ENCODE measurements at regions not wholly inside any gene's neighbourhood (a gene's known extent, or its start where the extent isn't known, plus 50 kb on each side); places are given as distances from the start of the nearest gene placed in this dataset.

DNA sequence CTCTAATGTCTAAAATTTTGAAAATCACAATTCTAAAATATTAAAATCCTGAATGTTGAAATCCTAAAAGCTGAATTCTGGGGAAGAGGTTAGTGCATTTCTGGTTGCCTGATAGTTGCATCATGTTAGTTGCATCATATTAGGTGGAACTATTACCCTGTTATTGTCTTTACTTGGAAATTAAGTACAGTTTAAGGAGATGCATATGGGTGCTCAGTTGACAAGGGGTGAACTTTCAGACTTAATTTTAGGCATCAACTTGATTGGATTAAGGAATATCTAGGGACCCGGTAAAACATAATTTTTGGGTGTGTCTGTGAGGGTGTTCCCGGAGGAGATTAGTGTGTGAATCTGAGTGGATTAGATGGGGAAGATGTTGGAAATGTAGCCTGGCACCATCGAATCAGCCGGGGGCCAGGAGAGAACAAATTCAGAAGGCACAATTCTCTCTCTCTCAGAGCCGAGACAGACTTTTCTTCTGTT, 409.8 kb downstream of the PLCL1 start:
- DNase-seq (no peak), ATAC-seq (no peak)
- intact Hi-C loops (cut with DNase I): no loop called here
- TF ChIP-seq, protein P1, sequence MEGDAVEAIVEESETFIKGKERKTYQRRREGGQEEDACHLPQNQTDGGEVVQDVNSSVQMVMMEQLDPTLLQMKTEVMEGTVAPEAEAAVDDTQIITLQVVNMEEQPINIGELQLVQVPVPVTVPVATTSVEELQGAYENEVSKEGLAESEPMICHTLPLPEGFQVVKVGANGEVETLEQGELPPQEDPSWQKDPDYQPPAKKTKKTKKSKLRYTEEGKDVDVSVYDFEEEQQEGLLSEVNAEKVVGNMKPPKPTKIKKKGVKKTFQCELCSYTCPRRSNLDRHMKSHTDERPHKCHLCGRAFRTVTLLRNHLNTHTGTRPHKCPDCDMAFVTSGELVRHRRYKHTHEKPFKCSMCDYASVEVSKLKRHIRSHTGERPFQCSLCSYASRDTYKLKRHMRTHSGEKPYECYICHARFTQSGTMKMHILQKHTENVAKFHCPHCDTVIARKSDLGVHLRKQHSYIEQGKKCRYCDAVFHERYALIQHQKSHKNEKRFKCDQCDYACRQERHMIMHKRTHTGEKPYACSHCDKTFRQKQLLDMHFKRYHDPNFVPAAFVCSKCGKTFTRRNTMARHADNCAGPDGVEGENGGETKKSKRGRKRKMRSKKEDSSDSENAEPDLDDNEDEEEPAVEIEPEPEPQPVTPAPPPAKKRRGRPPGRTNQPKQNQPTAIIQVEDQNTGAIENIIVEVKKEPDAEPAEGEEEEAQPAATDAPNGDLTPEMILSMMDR (IDR thresholded peaks at IDR 0.05): no peak
- Histone ChIP-seq H3K9me3 (no peaks in the 10 kb centered on the region), H3K27me3 (no peaks in the 10 kb centered on the region), H3K27ac (no peak overlapping the region), H3K4me3 (no peak overlapping the region), H3K4me1 (no peaks in the 10 kb centered on the region), H3K36me3 (no peaks in the 10 kb centered on the region)

DNA sequence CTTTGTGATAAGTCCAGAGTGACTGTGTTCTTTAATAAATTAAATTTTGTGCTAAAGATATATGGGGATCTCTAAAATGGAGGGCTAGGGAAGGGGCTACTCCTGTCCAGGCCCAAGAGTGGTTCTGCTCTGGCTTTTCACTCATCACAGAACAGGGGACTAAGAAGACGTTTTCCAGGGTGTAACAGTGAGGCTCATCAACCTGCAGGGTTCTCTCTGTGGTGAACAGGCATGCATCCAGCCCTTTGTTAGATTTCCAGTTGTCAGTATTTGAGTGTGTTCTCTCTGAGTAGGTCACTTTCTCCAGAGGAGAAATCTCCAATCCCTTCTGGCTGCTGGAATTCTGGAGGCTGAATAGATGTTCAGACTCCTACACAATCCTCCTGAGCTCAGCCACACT, 408.9 kb downstream of the PLCL1 start:
- H3K27ac ChIP-seq: no peak overlapping the region
- intact Hi-C loops (cut with DNase I): no loop called here
- no peaks in the 10 kb centered on the region for H3K9me3 ChIP-seq
- DNase-seq (no peak), ATAC-seq (no peak)
- no peaks in the 10 kb centered on the region for H3K27me3 ChIP-seq
- TF ChIP-seq, protein P1 (IDR thresholded peaks at IDR 0.05): no peak
- no peak overlapping the region for H3K4me3 ChIP-seq
- H3K36me3 ChIP-seq: no peaks in the 10 kb centered on the region
- H3K4me1 ChIP-seq: no peaks in the 10 kb centered on the region

DNA sequence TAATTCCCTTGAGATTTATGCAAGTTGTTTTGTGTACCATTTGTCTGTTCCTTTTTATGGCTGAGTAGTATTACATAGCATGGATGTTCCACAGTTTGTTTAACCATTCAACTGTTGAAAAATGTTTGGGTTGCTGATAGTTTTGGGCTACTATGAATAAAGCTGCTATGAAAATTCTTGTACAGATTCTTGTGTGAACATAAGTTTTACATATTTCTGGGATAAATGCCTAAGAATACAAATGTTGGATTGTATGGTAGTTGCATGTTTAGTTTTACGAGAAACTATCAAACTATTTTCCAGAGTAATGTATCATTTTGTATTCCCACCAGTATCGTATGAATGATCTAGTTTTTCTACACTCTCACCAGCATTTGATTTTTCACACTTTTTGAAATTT, 407.3 kb downstream of the PLCL1 start:
- Histone ChIP-seq H3K36me3 (no peaks in the 10 kb centered on the region), H3K27ac (no peak overlapping the region), H3K4me1 (no peaks in the 10 kb centered on the region), H3K27me3 (no peaks in the 10 kb centered on the region), H3K9me3 (no peaks in the 10 kb centered on the region), H3K4me3 (no peak overlapping the region)
- ATAC-seq: no peak
- intact Hi-C loops (cut with DNase I): no loop called here
- no peak for DNase-seq
- TF ChIP-seq, protein P1 (IDR thresholded peaks at IDR 0.05): no peak

DNA sequence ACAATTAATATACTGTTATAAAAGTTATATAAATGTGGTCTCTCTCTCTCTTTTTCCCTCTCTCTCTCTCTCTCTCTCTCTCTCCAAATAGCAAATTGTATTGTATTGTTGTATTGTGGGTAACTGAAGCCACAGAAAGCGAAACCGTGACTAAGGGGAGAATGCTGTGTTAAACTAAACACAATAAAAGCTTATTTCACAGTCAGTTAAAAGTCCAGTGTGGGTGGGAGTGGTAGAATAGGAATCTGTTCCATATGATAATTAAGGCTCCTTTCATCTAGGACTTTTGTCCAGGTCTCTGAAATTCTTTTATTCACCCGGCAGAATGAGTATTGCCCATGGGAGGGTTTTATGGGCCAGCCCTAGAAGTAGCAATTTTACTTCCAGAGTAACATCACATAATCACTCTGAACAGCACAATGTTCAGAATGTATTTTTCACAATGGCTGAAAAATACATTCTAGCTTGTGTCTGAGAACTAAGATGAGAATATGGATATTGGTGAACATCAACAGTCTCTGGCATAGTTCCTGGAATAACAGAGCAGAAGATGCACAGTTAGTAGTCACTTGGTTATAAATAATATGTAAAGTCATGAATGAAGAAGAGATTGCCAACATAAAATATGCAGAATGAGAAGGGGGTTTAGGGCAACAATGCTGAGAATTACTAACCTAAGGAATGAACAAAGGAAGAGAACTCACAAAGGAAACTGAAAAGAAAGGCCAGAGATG, 399.1 kb downstream of the PLCL1 start:
- Histone ChIP-seq H3K27me3 (no peaks in the 10 kb centered on the region), H3K4me1 (no peaks in the 10 kb centered on the region), H3K9me3 (no peaks in the 10 kb centered on the region), H3K36me3 (no peaks in the 10 kb centered on the region), H3K27ac (no peak overlapping the region), H3K4me3 (no peak overlapping the region)
- intact Hi-C loops (cut with DNase I): no loop called here
- ATAC-seq (no peak), DNase-seq (no peak)
- TF ChIP-seq, protein P1 (IDR thresholded peaks at IDR 0.05): no peak
